Colonic mucosa (tissue), 4 donors: ENCODE measurements at regions not wholly inside any gene's neighbourhood (a gene's known extent, or its start where the extent isn't known, plus 50 kb on each side); places are given as distances from the start of the nearest gene placed in this dataset.
"Not testable (repeated sequence)": the region's sequence is repeated elsewhere in the genome, so short reads cannot be mapped to it uniquely, and the experiment has no call there.

ENCODE experiments used
- DNase-seq: peaks from one replicate; pipeline ENCODE4 v3.0.0-alpha.2; 2020
- H3K27ac ChIP-seq: fragments of 200-600 bp; one replicate; pipeline ENCODE4 v1.8.0; 2021
- H3K27me3 ChIP-seq: fragments of 200-600 bp; one replicate; pipeline ENCODE4 v1.8.0; 2021
- H3K36me3 ChIP-seq: fragments of 200-600 bp; one replicate; pipeline ENCODE4 v1.8.0; 2021
- H3K4me1 ChIP-seq: fragments of 200-600 bp; one replicate; pipeline ENCODE4 v1.8.0; 2021; ENCODE audit warnings: mild to moderate bottlenecking
- H3K4me3 ChIP-seq: fragments of 200-600 bp; one replicate; pipeline ENCODE4 v1.8.0; 2021
- H3K9ac ChIP-seq, 2 donors: one replicate each; pipeline ENCODE4 v1.7.0; 2013; ENCODE audit warnings: control low read depth in 2 of 2, low read depth in 2 of 2, low read length in 2 of 2
- H3K9me3 ChIP-seq: fragments of 200-600 bp; one replicate; pipeline ENCODE4 v1.8.0; 2021
- intact Hi-C: fragments of 100-400 bp; cut with DNase I; formaldehyde crosslinking; loops from one replicate; pipeline ENCODE4 v1.14.1; 2022
- TF ChIP-seq, protein P1 (sequence below): fragments of 200-600 bp; IDR thresholded peaks from one replicate; pipeline ENCODE4 v1.8.0; 2022; ENCODE audit warnings: antibody characterized with exemption, mild to moderate bottlenecking
- donor health status: healthy.
- donor health status: DM: no; HTN: no; CAD: no.
- donor health status: DM: no; HTN: no; CAD: no.

DNA sequence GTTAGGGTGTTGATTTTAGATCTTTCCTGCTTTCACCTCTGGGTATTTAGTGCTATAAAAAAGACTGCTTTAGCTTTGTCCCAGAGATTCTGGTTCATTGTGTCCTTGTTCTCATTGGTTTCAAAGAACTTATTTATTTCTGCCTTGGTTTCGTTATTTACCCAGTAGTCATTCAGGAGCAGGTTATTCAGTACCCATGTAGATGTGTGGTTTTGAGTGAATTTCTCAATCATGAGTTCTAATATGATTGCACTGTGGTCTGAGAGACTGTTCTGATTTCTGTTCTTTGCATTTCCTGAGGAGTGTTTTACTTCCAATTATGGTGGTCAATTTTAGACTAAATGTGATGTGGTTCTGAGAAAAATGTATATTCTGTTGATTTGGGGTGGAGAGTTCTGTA lies 167.1 kb upstream of the KYNU start:
- Histone ChIP-seq H3K27me3 (no peaks in the 10 kb centered on the region), H3K9ac (no peak overlapping the region), H3K27ac (no peak overlapping the region), H3K36me3 (no peaks in the 10 kb centered on the region), H3K4me3 (no peak overlapping the region), H3K4me1 (no peaks in the 10 kb centered on the region), H3K9me3 (no peaks in the 10 kb centered on the region)
- no peak for DNase-seq
- TF ChIP-seq, protein P1, sequence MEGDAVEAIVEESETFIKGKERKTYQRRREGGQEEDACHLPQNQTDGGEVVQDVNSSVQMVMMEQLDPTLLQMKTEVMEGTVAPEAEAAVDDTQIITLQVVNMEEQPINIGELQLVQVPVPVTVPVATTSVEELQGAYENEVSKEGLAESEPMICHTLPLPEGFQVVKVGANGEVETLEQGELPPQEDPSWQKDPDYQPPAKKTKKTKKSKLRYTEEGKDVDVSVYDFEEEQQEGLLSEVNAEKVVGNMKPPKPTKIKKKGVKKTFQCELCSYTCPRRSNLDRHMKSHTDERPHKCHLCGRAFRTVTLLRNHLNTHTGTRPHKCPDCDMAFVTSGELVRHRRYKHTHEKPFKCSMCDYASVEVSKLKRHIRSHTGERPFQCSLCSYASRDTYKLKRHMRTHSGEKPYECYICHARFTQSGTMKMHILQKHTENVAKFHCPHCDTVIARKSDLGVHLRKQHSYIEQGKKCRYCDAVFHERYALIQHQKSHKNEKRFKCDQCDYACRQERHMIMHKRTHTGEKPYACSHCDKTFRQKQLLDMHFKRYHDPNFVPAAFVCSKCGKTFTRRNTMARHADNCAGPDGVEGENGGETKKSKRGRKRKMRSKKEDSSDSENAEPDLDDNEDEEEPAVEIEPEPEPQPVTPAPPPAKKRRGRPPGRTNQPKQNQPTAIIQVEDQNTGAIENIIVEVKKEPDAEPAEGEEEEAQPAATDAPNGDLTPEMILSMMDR: no peak
- intact Hi-C loops: no loop called here

DNA sequence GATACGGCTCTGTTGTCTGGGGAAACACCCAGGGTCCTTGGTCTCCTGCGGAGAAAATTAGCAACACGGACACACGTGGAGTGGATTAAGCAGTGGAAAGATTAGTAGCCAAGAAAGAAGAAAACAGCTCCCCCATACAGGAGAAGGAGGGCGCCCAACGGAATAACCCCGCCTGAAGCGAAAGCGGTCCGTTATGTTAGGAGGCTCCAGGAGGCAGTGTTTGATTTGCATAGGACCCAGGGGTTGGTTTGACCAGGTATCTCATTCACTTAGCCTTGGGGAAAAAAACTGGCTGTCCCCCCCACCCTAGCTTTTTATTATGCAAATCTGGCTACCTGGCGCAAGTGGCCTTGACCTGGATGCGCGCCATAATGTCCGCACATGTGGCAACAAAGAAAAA lies 170.1 kb upstream of the KYNU start:
- no peaks in the 10 kb centered on the region for H3K27me3 ChIP-seq
- H3K36me3 ChIP-seq: no peaks in the 10 kb centered on the region
- no peak overlapping the region for H3K9ac ChIP-seq
- intact Hi-C loops: no loop called here
- no peak for DNase-seq
- no peak overlapping the region for H3K27ac ChIP-seq
- H3K9me3 ChIP-seq: no peaks in the 10 kb centered on the region
- H3K4me1 ChIP-seq: no peaks in the 10 kb centered on the region
- H3K4me3 ChIP-seq: no peak overlapping the region
- TF ChIP-seq, protein P1: no peak

DNA sequence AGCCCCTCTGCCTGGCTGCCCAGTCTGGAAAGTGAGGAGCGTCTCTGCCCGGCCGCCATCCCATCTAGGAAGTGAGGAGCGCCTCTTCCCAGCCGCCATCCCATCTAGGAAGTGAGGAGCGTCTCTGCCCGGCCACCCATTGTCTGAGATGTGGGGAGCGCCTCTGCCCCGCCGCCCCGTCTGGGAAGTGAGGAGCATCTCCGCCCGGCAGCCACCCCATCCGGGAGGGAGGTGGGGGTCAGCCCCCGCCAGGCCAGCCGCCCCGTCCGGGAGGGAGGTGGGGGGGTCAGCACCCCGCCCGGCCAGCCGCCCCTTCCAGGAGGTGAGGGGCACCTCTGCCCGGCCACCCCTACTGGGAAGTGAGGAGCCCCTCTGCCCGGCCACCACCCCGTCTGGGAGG lies 175.1 kb upstream of the KYNU start:
- H3K9ac ChIP-seq, H3K27ac ChIP-seq, intact Hi-C loops, H3K36me3 ChIP-seq, H3K4me1 ChIP-seq, DNase-seq, H3K9me3 ChIP-seq, H3K27me3 ChIP-seq, H3K4me3 ChIP-seq: not testable (repeated sequence)

DNA sequence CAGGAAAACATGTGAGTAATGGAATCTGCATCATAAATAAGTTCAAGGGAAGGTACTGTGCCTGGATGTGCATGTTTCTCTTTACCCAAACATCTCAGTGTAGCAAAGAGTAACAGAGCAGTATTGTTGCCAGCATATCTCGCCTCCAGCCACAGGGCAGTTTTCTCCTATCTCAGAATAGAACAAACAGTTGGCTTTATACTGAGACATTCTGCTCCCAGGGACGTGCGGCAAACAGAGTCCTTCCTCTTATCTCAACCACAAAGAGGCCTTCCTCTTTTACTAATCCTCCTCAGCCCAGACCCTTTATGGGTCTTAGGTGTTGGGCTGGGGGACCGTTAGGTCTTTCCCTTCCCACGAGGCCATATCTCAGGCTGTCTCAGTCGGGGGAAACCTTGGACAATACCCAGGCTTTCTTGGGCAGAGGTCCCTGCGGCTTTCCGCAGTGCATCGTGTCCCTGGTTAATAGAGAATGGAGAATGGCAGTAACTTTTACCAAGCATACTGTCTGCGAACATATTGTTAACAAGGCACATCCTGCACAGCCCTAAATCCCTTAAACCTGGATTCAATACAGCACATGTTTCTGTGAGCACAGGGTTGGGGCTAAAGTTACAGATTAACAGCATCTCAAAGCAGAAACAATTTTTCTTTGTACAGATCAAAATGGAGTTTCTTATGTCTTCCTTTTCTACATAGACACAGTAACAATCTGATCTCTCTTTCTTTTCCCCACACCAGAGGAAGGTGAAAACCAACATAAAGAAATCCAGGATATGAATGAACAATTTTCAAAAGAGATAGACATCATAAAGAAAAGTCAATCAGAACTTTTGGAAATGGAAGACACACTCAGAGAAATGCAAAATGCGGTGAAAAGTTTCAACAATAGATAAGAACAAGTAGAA lies 181.9 kb upstream of the KYNU start:
- H3K36me3 ChIP-seq, H3K4me1 ChIP-seq, H3K27me3 ChIP-seq, H3K9ac ChIP-seq, H3K4me3 ChIP-seq, H3K27ac ChIP-seq, intact Hi-C loops, H3K9me3 ChIP-seq, DNase-seq: not testable (repeated sequence)

DNA sequence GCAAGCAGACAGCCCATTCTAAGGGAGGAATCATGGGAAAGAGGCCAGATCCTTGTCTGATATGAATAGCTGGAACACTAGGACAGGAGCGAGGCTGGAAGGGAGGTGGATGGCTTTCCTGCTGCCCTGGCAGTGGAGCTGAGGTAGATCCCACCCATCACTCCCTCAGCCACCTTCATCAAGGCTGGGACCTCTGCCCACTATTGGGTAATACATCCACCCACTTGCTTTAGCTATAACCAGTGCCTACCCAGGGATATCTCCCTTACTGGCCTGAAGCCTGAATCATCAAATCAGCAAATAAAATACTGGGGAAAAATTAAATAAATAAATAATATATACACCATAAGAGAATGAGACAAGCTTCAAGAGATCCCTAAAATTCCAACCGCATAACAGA lies 183.2 kb upstream of the KYNU start:
- intact Hi-C loops: no loop called here
- Histone ChIP-seq H3K4me1 (no peaks in the 10 kb centered on the region), H3K4me3 (no peak overlapping the region), H3K27ac (no peak overlapping the region), H3K36me3 (no peaks in the 10 kb centered on the region), H3K9ac (no peak overlapping the region), H3K9me3 (no peaks in the 10 kb centered on the region), H3K27me3 (no peaks in the 10 kb centered on the region)
- TF ChIP-seq, protein P1: no peak
- DNase-seq: no peak

DNA sequence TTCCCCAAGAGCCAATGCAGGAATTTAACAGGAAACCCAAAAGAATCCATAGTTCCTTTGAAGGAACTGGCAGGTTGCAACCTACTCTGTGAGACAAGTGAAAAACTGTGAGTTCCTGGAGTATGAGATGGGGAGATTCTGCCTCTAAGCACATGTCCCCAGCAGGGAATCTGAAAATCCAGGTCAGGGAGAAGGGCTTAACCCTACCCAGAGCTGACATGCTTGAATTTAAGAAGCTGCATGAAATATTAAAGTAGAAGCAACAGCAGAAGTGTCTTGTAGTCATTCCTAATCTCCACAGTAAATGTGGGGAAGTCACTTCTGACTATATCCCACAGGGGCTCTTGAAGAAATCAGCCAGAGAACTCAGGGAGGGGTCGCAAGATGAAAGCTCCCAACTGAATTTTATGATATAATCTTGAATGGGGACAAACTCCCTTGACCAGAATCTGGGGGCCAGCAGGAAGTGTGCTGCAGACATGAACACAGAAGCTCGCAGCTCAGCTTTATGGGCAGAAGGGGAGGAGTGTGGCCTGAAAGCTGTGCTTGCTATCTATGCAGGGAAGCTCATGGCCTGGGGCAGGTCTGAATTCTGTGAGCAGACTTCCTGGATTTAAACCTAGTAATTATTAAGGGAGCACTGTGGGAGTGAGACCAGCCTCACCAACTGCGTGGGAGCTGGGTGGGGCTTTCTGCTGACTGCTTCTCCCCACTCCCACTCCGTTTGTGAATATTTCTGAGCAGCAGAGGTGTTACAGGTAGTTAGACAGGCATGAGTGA lies 184.1 kb upstream of the KYNU start:
- intact Hi-C loops: no loop called here

More for the DNA sequence above, 184.1 kb upstream of the KYNU start:
- TF ChIP-seq, protein P1: no peak
- no peaks in the 10 kb centered on the region for H3K9me3 ChIP-seq
- no peak for DNase-seq
- H3K36me3 ChIP-seq: no peaks in the 10 kb centered on the region
- no peaks in the 10 kb centered on the region for H3K27me3 ChIP-seq
- H3K9ac ChIP-seq: no peak overlapping the region
- H3K4me1 ChIP-seq: no peaks in the 10 kb centered on the region
- H3K27ac ChIP-seq: no peak overlapping the region
- no peak overlapping the region for H3K4me3 ChIP-seq
